ENCODE measurements at regions not wholly inside any gene's neighbourhood (a gene's known extent, or its start where the extent isn't known, plus 50 kb on each side); places are given as distances from the start of the nearest gene placed in this dataset.

DNA sequence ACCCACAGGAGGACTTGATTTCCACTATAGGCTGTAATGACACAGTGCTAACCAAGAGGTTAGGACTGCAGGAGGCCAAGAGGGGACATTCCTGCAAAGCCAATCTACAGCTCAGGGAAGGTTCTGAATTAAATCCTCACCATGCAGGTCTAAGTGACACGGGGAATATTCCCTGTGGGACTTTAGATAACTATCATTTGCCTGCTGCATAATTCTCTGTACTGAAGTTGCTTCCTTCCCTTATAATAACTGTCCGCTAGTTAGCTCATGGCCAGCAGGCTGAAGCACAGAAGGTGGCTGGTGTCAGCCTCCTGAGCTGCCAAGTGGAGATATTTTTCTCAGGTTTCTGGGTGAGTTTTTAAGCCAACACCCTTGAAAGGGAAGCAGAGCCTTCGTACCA is 74.6 kb upstream of the SOX9 start:
- DNase-seq (ENCODE audit: low read depth in 4 of 4, low spot score in 3 of 4): no peak

GRCh38 chr17:72046643-72047612 is 73.9 kb upstream of the SOX9 start:
- DNase-seq (ENCODE audit: low read depth in 4 of 4, low spot score in 3 of 4): no peak

- no peak for DNase-seq (ENCODE audit: low read depth in 4 of 4, low spot score in 3 of 4)
Observed at GRCh38 chr17:72049914-72050313, 70.9 kb upstream of the SOX9 start.

- DNase-seq (ENCODE audit: low read depth in 4 of 4, low spot score in 3 of 4): no peak
Observed at GRCh38 chr17:72053036-72053435, 67.8 kb upstream of the SOX9 start.

- no peak for DNase-seq (ENCODE audit: low read depth in 4 of 4, low spot score in 3 of 4)
Observed at GRCh38 chr17:72053449-72053848, 67.4 kb upstream of the SOX9 start.

DNA sequence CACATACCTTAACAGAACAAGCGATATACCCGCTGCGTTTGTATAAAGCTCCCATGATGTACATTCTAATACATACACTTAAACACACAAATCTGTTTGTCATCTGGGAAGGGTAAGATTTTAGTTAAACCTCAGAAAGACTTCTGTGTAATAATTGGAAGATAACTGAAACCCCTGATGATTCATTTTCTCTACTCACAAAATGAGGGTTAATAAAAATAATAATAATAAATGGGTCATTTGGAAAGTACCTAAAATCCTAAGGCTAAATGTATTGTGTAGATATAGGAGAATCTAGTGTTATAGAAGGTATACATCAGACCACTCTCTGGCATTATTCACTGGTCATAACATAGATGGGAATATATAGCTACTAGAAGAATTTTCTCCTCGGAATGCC is 64.7 kb upstream of the SOX9 start:
- no peak for DNase-seq (ENCODE audit: low read depth in 4 of 4, low spot score in 3 of 4)

GRCh38 chr17:72056727-72057290 is 64.0 kb upstream of the SOX9 start:
- no peak for DNase-seq (ENCODE audit: low read depth in 4 of 4, low spot score in 3 of 4)

- no peak for DNase-seq (ENCODE audit: low read depth in 4 of 4, low spot score in 3 of 4)
Observed at GRCh38 chr17:72060084-72060483, 60.7 kb upstream of the SOX9 start.

GRCh38 chr17:72063262-72063661 is 57.6 kb upstream of the SOX9 start:
- DNase-seq (ENCODE audit: low read depth in 4 of 4, low spot score in 3 of 4): no peak

GRCh38 chr17:72063756-72064450 is 56.9 kb upstream of the SOX9 start:
- DNase-seq (ENCODE audit: low read depth in 4 of 4, low spot score in 3 of 4): no peak

GRCh38 chr17:72064606-72065193 is 56.1 kb upstream of the SOX9 start:
- DNase-seq (ENCODE audit: low read depth in 4 of 4, low spot score in 3 of 4): no peak

DNA sequence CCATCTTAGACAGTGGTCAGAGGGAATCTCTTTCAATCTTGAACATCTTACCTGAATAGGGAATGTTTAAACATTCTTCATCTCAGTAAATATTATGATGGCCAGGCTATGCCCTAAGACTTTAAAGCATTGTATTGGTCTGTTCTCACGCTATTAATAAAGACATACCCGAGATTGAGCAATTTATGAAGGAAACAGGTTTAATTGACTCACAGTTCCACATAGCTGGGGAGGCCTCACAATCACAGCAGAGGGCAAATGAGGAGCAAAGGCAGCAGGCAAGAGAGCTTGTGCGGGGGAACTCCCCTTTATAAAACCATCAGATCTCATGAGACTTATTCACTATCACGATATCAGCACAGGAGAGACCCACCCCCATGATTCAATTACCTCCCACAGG is 55.3 kb upstream of the SOX9 start:
- no peak for DNase-seq (ENCODE audit: low read depth in 4 of 4, low spot score in 3 of 4)

- no peak for DNase-seq (ENCODE audit: low read depth in 4 of 4, low spot score in 3 of 4)
Observed at GRCh38 chr17:72068643-72069042, 52.2 kb upstream of the SOX9 start.

GRCh38 chr17:72069586-72070202 is 51.1 kb upstream of the SOX9 start:
- no peak for DNase-seq (ENCODE audit: low read depth in 4 of 4, low spot score in 3 of 4)

All from right renal pelvis (tissue), 4 donors.